Thyroid gland (tissue), 4 donors: ENCODE measurements at regions not wholly inside any gene's neighbourhood (a gene's known extent, or its start where the extent isn't known, plus 50 kb on each side); places are given as distances from the start of the nearest gene placed in this dataset.
"Not testable (repeated sequence)": the region's sequence is repeated elsewhere in the genome, so short reads cannot be mapped to it uniquely, and the experiment has no call there.

Experiments
- DNase-seq, 2 donors: peaks; one replicate each; pipeline ENCODE4 v3.0.0-alpha.2; 2019
- H3K27ac ChIP-seq, 3 donors: fragments of 200-600 bp; sonication (generic); 1 replicate in 2 of 3; 2 replicates in 1 of 3; pipeline ENCODE4 v1.5.1; 2016 to 2019; ENCODE audit warnings: mild to moderate bottlenecking in 1 of 3, moderate library complexity in 1 of 3
- H3K27me3 ChIP-seq: fragments of 200-600 bp; sonication (generic); one replicate; pipeline ENCODE4 v1.5.1; 2019
- H3K36me3 ChIP-seq, 2 donors: fragments of 200-600 bp; sonication (generic); one replicate each; pipeline ENCODE4 v1.5.1; 2016 to 2019
- H3K4me1 ChIP-seq, 2 donors: fragments of 200-600 bp; sonication (generic); one replicate each; pipeline ENCODE4 v1.5.1; 2017 to 2019
- H3K4me3 ChIP-seq, 3 donors: fragments of 200-600 bp; sonication (generic); replicated peaks in 1 of 3; 1 replicate in 2 of 3; 2 replicates in 1 of 3; pipeline ENCODE4 v1.5.1; 2016; ENCODE audit warnings: mild to moderate bottlenecking in 1 of 3
- H3K9me3 ChIP-seq: fragments of 200-600 bp; sonication (generic); one replicate; pipeline ENCODE4 v1.5.1; 2017
- POLR2A ChIP-seq, 2 donors: fragments of 450-650 bp; IDR thresholded peaks; one replicate each; pipeline ENCODE4 v1.6.1; 2017; ENCODE audit warnings: antibody characterized with exemption in 2 of 2, mild to moderate bottlenecking in 2 of 2, moderate library complexity in 1 of 2
- WGBS, 2 donors: methylation state at CpG; one replicate each; pipeline ENCODE4 v1.1.5; 2017; 5-methylcytosine and 5-hydroxymethylcytosine counted together
- intact Hi-C: fragments of 100-400 bp; cut with DNase I; formaldehyde crosslinking; loops from one replicate; pipeline ENCODE4 v1.15.1; 2023
- TF ChIP-seq, protein P1 (sequence below), 6 experiments: fragments of 200-600 bp in 3 of 6; fragments of 450-650 bp in 3 of 6; sonication (generic) in 3 of 6; IDR thresholded peaks; one replicate each; pipeline ENCODE4 v1.5.1; 2016 to 2019; ENCODE audit warnings: antibody characterized with exemption in 6 of 6, mild to moderate bottlenecking in 2 of 6, inconsistent platforms in 1 of 6, moderate library complexity in 1 of 6

DNA sequence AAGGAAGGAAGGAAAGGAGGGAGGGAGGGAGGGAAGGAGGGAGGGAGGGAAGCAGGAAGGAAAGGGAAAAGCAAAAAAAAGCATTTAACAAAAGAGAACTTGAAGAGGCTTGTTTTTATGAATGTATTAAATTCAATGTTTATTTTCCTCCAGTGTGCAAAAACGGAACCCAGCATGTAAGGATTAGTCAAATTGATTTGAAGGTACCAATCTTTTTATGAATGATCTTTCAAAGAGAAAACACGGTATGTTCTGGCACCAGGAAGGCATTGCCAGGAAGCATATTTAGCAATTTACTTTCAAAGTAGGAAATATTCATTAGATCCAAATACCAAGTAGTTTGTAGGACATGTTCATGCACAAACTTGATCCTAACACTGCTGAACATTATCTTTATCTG lies 453.6 kb downstream of the PDGFC start:
- 87% methylated on average over 2 of the region's 2 CpGs for WGBS, 2 donors
- Histone ChIP-seq H3K36me3 (no peaks in the 10 kb centered on the region), H3K4me1 (no peaks in the 10 kb centered on the region), H3K4me3 (no peak overlapping the region), H3K27me3 (no peaks in the 10 kb centered on the region), H3K27ac (no peak overlapping the region), H3K9me3 (no peaks in the 10 kb centered on the region)
- TF ChIP-seq POLR2A (IDR thresholded peaks at IDR 0.05), result no peak
- TF ChIP-seq, protein P1, sequence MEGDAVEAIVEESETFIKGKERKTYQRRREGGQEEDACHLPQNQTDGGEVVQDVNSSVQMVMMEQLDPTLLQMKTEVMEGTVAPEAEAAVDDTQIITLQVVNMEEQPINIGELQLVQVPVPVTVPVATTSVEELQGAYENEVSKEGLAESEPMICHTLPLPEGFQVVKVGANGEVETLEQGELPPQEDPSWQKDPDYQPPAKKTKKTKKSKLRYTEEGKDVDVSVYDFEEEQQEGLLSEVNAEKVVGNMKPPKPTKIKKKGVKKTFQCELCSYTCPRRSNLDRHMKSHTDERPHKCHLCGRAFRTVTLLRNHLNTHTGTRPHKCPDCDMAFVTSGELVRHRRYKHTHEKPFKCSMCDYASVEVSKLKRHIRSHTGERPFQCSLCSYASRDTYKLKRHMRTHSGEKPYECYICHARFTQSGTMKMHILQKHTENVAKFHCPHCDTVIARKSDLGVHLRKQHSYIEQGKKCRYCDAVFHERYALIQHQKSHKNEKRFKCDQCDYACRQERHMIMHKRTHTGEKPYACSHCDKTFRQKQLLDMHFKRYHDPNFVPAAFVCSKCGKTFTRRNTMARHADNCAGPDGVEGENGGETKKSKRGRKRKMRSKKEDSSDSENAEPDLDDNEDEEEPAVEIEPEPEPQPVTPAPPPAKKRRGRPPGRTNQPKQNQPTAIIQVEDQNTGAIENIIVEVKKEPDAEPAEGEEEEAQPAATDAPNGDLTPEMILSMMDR (IDR thresholded peaks at IDR 0.05), result no peak
- no peak for DNase-seq
- intact Hi-C loops, result no loop called here

DNA sequence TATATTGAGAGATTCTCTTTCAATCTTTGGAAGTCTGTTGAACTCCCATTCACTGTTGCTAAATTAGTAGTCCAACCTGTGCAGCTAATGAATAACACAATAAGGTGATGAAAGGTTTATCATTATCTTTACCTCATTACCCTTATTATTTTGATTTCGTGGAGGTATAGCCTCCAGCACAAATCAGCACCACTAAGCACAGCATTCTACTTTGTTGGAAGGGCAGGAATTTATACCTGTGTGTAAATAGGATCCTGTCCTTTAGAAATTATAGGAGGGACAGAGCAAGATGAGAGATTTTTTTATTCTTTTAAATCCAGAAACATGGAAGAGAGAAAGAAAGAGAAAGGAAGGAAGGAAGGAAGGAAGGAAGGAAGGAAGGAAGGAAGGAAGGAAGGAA lies 454.1 kb downstream of the PDGFC start:
- intact Hi-C loops, result no loop called here

DNA sequence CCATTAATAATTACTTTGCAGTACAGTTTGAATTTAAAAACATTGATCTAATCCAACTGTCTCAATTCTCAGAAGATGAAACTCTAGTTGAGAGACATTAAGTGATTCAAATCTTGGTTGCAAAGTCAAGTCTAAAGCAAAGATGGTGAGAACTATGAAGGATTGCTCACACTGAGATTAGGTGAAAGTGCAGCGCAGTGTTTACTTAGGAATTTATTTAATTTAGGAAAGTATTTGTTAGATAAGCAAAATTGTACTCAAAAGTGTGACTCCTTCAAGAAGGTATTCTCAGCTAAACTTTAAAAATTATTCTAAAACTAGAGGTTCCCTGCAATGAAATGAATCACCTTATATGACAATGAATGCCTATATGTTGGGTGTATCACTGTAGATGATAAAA lies 454.9 kb downstream of the PDGFC start:
- Histone ChIP-seq H3K4me1 (no peaks in the 10 kb centered on the region), H3K9me3 (no peaks in the 10 kb centered on the region), H3K36me3 (no peaks in the 10 kb centered on the region), H3K4me3 (no peak overlapping the region), H3K27ac (no peak overlapping the region), H3K27me3 (no peaks in the 10 kb centered on the region)
- WGBS, 2 donors, result 94 to 98% methylated on average over 1 of the region's 1 CpG
- intact Hi-C loops, result no loop called here
- no peak for DNase-seq
- no peak for TF ChIP-seq POLR2A (IDR thresholded peaks at IDR 0.05)
- TF ChIP-seq, protein P1 (IDR thresholded peaks at IDR 0.05), result no peak

More for the DNA sequence above, 454.1 kb downstream of the PDGFC start:
- WGBS, 2 donors, result 36 to 83% methylated on average over 1 of the region's 1 CpG
- no peak for DNase-seq
- no peak for TF ChIP-seq POLR2A (IDR thresholded peaks at IDR 0.05)
- TF ChIP-seq, protein P1 (IDR thresholded peaks at IDR 0.05), result no peak
- no peaks in the 10 kb centered on the region for H3K27me3 ChIP-seq
- H3K9me3 ChIP-seq, result no peaks in the 10 kb centered on the region
- no peaks in the 10 kb centered on the region for H3K36me3 ChIP-seq
- no peak overlapping the region for H3K27ac ChIP-seq
- H3K4me1 ChIP-seq, result no peaks in the 10 kb centered on the region
- H3K4me3 ChIP-seq, result no peak overlapping the region

DNA sequence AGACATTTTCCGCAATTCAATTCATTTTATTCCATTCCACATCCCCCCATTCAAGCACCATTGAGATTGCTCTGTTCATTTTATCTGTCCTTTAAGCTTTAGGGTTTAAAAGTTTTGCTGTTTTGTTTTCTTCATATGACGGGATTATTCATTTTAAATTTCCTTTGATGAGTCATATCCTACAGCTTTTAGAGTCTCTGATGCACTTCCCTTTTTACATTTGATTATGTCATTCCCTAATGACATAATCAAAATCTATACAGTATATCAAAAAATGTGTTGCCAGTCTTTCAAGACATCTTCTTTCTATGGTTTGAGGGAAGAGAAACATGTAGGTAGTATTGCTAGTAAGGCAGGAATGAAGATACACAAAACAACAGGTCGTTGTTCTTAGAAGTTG lies 456.3 kb downstream of the PDGFC start:
- WGBS, 2 donors, result 74 to 87% methylated on average over 3 of the region's 3 CpGs
- Histone ChIP-seq H3K27me3 (no peaks in the 10 kb centered on the region), H3K4me1 (no peaks in the 10 kb centered on the region), H3K4me3 (no peak overlapping the region), H3K36me3 (no peaks in the 10 kb centered on the region), H3K27ac (no peak overlapping the region), H3K9me3 (no peaks in the 10 kb centered on the region)
- TF ChIP-seq, protein P1 (IDR thresholded peaks at IDR 0.05), result no peak
- no peak for TF ChIP-seq POLR2A (IDR thresholded peaks at IDR 0.05)
- DNase-seq, result no peak
- intact Hi-C loops, result no loop called here

DNA sequence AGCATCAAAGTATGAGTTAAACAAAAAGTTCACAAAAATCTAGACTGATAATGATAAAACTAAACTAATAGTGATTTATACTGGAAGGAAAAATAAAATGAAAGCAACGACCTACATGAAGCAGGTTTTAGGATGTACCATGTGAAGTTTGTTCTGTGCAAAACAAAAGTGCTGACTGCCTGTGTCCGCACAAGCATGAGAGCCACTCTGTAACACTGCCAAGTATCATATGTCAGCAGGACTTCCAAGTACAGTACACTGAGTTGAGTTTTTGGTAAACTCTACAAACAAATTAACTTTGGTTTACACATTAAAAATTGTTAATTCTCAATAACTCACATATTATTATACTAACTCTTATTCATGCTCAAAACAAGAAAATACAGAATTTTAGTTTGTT lies 459.0 kb downstream of the PDGFC start:
- Histone ChIP-seq H3K36me3 (no peaks in the 10 kb centered on the region), H3K27me3 (no peaks in the 10 kb centered on the region), H3K4me1 (no peaks in the 10 kb centered on the region), H3K27ac (no peak overlapping the region), H3K4me3 (no peak overlapping the region), H3K9me3 (no peaks in the 10 kb centered on the region)
- TF ChIP-seq POLR2A (IDR thresholded peaks at IDR 0.05), result no peak
- TF ChIP-seq, protein P1 (IDR thresholded peaks at IDR 0.05), result no peak
- WGBS, 2 donors, result 17 to 33% methylated on average over 2 of the region's 2 CpGs
- intact Hi-C loops, result no loop called here
- DNase-seq, result peak in 1 of 2 donors; percentile 9

DNA sequence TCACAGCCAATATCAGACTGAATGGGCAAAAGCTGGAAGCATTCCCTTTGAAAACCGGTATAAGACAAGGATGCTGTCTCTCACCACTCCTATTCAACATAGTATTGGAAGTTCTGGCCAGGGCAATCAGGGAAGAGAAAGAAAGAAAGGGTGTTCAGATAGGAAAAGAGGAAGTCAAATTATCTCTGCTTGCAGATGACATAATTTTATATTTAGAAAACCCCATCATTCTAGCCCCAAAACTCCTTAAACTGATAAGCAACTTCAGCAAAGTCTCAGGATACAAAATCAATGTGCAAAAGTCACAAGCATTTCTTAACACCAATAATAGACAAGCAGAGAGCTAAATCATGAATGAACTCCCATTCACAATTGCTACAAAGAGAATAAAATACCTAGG lies 461.7 kb downstream of the PDGFC start:
- intact Hi-C loops, result not testable (repeated sequence)

More for the DNA sequence above, 461.7 kb downstream of the PDGFC start:
- WGBS, 2 donors, result 90 to 91% methylated on average over 1 of the region's 1 CpG
- not testable (repeated sequence) for H3K4me1 ChIP-seq, H3K9me3 ChIP-seq, H3K4me3 ChIP-seq, DNase-seq, H3K27ac ChIP-seq, H3K27me3 ChIP-seq, H3K36me3 ChIP-seq
